GM19035 (cell line): ENCODE measurements at regions not wholly inside any gene's neighbourhood (a gene's known extent, or its start where the extent isn't known, plus 50 kb on each side); places are given as distances from the start of the nearest gene placed in this dataset.
"Not testable (repeated sequence)": the region's sequence is repeated elsewhere in the genome, so short reads cannot be mapped to it uniquely, and the experiment has no call there.

Experiments used
- ATAC-seq: cut with Tn5 transposase; IDR thresholded peaks from one replicate; pipeline ENCODE4 v1.9.1; 2021; ENCODE audit not compliant: unreplicated experiment

- no peak for ATAC-seq
Measured at GRCh38 chr10:123375097-123375496, 220.9 kb downstream of the BUB3 start.

GRCh38 chr10:123375738-123376137 lies 221.5 kb downstream of the BUB3 start:
- ATAC-seq = no peak

DNA sequence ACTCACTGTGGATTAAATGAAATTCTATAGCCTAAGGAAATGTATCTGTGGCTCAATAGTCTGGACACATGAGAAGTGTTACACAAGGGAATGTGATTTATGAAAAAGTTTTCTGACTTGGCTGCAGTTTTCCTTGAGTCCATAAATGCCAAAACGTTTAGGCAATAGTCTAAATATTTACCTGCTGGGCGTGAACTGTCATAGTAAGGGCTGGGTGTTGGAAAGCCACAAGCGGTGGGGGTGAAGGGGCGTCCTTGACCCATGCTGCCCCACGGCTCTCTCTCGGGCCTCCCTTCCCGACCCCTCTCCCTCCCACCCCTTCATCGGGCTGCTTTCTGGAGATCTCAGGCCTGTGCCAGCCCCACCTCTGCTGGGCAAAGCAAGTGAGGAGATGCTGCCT lies 223.7 kb downstream of the BUB3 start:
- no peak for ATAC-seq

GRCh38 chr10:123378302-123378701 lies 224.1 kb downstream of the BUB3 start:
- ATAC-seq = no peak

- ATAC-seq = no peak
Measured at GRCh38 chr10:123379156-123379555, 225.0 kb downstream of the BUB3 start.

GRCh38 chr10:123380491-123381085 lies 226.4 kb downstream of the BUB3 start:
- ATAC-seq = no peak

- no peak for ATAC-seq
Measured at GRCh38 chr10:123381224-123381623, 227.0 kb downstream of the BUB3 start.

DNA sequence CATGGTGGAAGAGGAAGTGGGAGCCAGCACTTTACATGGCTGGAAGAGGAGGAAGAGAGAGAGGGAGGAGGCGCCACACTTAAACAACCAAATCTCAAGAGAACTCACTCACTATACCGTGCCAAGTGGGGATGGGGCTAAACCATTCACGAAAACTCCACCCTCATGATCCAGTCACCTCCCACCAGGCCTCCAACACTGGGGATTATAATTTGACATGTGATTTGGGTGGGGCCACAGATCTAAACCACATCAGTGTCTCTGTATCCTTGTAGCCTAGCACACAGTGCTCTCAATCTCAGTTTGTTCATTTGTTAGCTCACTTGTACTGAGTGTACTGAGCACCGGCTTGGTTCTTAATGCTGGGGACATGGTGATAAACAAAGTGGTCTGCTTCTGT lies 228.3 kb downstream of the BUB3 start:
- ATAC-seq = no peak

DNA sequence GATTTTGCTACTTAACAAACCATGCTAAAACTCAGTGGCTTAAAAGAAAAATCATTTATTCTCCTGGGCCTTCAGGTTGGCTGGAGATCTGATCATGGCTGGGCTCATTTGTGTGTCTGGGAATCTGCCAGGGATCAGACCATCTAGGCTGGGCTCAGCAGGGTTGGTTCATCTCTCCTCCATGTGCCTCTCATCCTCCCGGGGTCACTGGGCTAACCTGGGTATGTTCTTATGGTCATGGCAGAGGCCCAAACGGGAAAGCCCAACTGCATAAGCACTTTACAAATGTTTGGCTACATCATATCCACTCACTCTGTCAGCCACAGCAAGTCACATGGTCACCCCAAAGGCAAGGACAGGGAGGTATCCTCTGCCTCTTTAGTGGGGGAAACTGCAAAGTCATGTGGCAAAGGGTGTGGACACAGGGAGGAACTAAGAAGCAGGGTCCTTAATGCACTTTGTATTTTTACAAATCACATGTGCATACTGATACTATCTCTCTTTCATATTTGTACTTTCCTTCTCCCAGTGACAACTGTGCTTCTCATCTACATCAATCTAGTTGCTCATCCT lies 231.4 kb downstream of the BUB3 start:
- no peak for ATAC-seq

DNA sequence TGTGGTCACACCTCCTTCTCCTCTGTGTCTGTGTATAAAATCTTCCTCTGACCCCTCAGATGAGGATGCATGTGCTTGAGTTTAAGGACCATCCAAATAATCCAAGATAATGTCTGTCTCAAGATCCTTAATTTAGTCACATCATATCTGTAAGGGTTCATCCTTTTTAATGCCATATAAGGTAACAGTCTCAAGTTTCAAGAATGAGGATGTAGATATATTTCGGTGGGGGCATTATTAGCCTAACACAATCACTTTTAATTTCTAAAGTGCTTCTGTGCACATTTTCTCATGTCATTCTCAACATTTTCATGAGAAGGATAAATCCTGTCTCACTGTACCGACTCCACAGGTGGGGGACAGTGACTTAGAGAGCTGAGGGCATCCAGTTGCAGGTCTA lies 235.3 kb downstream of the BUB3 start:
- no peak for ATAC-seq

GRCh38 chr10:123390332-123390731 lies 236.1 kb downstream of the BUB3 start:
- no peak for ATAC-seq

- ATAC-seq = no peak
Measured at GRCh38 chr10:123390874-123391273, 236.7 kb downstream of the BUB3 start.

DNA sequence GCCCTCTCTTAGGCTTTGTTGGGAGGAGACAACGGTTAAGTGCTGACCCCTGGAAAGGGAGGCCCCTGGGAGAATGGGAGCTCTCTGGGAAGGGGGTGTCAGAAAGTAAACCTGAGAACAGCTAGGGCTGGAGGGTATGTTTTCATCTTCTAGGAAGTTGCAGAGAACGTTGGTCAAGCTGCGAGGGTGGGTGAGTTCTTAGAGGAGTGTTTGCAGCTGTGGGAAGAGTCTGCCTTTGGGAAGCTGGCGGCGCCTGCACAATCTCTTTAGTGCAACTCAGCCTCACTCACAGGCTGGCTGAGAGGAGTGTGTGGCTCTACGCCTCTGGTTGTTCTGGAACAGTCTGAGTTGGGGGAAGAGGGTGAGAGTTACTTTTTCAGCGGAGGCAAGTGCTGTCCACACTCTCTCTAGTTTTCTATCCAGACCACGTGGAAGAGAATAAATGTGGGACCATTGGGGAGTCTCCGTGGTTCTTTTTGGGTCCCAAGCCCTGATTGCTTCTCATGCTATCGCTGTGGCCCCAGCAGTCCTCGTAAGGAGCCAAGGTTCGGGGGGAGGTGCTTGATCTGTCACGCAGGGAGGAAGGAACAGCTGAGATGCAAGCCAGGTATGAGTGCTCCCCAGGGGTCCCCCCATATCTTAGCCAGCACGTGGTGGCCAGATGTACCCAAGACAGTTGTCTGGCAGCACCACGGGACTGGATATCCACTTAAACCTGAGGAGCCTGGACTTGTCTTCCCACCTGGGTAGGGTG lies 237.2 kb downstream of the BUB3 start:
- peak; percentile 27 for ATAC-seq

DNA sequence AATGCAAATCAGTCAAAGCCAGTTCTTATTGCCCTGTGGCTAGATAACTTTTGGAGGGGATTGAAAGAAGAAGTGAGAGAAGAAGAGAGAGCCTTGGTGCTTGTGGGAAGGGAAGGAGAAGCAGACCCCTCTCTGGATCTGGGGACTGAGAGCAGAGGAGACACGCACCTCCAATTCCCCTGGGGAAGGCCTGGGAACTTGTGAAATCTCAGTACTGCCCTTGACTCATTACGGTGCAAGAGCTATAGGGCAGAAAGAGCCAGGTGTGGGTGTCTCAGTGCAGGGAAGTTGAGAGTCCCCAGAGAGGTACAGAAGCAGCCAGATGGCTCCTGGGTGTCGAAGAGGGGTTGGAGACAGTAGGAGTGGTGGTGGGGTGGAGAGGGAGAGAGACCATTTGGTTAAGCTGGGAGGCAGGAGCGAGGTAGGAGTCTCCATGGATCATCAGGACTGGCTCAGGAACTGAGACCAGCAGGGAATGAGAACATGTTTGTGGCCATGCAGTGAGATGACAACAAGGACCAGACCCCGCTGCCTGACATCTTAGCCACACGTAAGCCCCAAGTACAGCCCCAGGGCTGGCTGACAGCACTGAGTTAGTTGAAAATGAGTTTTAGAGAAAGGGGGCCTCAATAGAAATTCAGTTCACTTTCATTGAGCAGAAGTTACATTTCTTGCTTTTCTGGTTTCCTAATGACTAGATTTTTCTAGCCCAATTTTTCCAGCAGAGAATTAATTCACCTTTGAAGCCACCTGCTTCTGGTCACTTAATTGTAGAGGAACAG lies 238.2 kb downstream of the BUB3 start:
- peak; percentile 90 for ATAC-seq

DNA sequence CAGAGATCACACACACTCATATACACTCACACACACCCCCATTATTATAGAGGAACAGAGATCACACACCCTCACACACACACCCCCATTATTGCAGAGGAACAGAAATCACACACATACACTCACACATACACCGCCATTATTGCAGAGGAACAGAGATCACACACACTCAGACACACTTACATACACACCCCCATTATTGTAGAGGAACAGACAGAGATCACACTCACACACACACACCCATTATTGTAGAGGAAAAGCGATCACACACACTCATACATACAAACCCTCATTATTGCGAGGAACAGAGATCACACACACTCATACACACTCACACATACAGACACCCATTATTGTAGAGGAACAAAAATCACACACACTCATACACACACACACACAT lies 239.0 kb downstream of the BUB3 start:
- ATAC-seq = no peak

DNA sequence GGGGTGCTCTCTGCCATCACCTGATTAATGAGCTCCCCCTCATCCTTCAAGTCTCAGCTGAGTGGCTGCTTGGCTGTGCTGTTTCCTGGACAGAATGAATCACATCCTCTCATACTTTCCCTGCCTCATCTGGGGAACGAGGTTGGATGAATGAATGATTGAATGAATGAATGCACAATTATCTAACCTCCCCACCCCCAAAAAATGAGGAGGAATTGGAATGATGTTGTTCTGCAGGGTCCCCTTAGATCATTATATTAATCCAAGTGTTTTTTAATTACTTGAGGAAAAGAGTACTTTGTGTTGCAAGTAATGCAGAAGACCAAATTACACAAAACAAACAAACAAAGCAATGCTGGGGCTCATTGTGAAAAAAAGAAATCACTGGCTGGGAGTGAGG lies 240.2 kb downstream of the BUB3 start:
- ATAC-seq = no peak

DNA sequence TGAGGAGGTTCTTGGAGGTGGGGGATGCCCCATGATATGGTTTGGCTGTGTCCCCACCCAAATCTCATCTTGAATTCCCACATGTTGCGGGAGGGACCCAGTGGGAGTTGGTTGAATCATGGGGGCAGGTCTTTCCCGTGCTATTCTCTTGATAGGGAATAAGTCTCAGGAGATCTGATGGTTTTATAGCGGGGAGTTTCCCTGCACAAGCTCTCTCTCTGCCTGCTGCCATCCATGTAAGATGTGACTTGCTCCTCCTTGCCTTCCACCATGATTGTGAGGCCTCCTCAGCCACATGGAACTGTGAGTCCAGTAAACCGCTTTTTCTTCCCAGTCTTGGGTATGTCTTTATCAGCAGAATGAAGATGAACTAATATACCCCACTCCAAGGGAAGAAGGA lies 241.0 kb downstream of the BUB3 start:
- ATAC-seq = not testable (repeated sequence)

DNA sequence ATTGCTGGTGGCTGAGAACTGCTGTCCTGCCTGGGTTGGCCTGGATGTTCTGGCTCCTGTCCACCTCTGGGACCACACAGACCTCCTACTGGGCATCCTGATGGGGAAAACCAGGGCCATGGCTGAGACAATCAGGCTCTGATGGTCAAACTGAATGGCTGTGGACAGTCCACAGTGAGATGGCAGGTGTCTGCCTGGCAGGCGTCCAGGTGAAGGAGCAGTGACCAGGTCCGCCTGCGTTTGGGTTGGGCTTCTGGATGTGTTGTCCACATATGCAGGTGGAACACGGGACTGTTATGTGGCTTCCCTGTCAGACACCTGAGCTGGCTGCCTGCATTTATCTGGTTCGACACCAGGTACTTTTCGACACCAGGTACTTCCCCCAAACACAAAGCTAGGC lies 241.7 kb downstream of the BUB3 start:
- ATAC-seq = no peak

DNA sequence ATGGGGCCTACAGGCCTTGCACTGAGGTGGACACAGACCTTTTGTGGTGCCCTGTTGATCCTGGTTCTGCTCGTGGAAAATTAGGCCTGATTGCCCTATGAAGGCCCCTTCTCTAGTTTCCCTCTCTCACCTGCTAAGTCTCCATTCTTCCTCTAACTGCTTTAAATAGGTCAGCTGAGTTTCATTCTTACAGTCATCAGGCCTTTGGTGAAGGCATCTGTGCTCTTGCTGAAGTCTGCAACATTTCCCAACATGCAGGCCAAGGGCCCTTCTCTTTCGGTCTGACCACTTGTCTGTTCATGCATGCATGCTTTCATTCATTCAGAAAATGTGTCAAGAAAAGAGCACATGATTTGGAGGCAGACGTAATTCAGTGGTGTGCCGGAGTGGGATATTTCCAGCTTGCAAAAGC lies 244.0 kb downstream of the BUB3 start:
- peak; percentile 73 for ATAC-seq

DNA sequence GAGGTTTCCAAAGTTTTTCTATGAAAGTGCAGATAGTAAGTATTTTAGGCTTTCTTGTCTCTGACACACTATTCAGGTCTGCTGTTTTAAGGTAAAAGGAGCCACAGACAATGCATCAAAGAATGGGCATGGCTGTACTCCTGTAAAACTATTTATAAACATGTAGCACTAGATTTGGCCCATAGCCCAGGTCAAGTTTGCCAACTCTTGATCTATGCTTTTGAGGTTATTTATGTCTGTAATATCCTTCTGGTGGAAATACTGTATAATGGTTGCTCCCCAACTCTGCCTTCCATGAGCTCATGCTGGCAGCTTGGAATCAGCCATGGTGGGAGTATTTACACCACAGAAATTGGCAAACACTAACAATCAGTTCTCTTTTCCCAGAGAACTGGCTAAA lies 244.6 kb downstream of the BUB3 start:
- no peak for ATAC-seq

DNA sequence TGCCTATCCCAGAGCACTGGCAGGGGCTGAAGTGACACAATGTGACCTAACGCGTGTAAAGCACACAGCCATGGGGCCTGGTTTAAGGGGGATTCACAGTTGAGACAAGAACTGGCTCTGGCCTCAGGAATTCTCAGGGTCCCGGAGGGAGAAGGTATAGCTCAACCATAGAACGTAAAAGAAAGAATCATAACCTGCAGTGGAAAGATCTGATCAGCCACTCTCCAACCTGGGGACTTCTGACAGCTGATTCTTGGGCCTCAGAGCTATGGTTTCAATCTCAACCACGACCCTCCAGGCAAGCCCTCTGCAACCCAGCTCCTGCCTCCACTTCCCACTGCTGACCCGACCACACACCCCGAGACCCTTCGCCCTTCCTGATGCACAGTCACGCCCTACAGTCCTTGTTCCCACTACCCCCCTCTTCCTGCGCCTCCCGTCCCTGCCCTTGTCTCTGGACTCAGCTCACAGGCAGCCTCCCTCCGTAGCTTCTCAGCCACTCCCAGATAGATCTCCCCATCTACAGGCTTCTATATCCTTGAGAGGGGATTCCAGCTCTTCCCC lies 245.2 kb downstream of the BUB3 start:
- no peak for ATAC-seq
